ENCODE measurements at regions not wholly inside any gene's neighbourhood (a gene's known extent, or its start where the extent isn't known, plus 50 kb on each side); places are given as distances from the start of the nearest gene placed in this dataset.

DNA sequence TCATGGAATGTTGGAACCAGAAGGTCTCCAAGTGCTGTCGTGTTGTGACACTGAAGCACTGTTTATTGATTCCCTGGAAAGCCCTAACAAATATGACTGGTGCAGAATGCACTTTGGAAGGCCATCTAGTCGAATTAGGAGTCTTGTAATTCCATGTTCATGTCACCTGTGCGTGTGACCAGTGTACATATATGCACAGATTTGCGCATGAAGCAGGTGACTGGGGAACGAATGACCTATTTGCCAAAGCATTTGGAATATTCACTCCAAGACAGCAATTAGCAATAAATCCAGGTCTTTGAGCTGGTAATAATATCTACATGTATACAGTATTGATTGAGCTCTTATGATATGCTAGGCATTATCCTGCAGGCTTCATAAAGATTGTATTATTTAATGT, 177.5 kb upstream of the PFN2 start:
- no peak for TF ChIP-seq CTCF (IDR thresholded peaks at IDR 0.05; ENCODE audit: insufficient read depth, low read length, poor library complexity, severe bottlenecking)
- no peak for TF ChIP-seq EZH2phosphoT487 (conservative IDR thresholded peaks at IDR 0.05; ENCODE audit: low read length)
